Astrocyte of the cerebellum (primary cell): ENCODE measurements at regions not wholly inside any gene's neighbourhood (a gene's known extent, or its start where the extent isn't known, plus 50 kb on each side); places are given as distances from the start of the nearest gene placed in this dataset.
A peak's percentile ranks its signal among the peaks of the same experiment; 100 is the strongest.
"Not testable (repeated sequence)": the region's sequence is repeated elsewhere in the genome, so short reads cannot be mapped to it uniquely, and the experiment has no call there.

ENCODE experiments used
- DNase-seq: peaks from one replicate; pipeline ENCODE4 v3.0.0-alpha.2; 2011; ENCODE audit warnings: low read depth
- H3K4me3 ChIP-seq: 2 replicates; pipeline ENCODE4 v1.5.1; 2011; ENCODE audit warnings: mild to moderate bottlenecking, low read depth, low read length, moderate library complexity
- in situ Hi-C: cut with HindIII; loops from 2 replicates; pipeline ENCODE4 v1.10.0; 2017; ENCODE audit warnings: low sequenced_read_pairs
- TF ChIP-seq, protein P1 (sequence below): IDR thresholded peaks from 2 replicates; pipeline ENCODE4 v1.5.1; 2012; ENCODE audit warnings: low read length, low read depth, moderate library complexity, mild to moderate bottlenecking; ENCODE audit errors: missing control alignments

DNA sequence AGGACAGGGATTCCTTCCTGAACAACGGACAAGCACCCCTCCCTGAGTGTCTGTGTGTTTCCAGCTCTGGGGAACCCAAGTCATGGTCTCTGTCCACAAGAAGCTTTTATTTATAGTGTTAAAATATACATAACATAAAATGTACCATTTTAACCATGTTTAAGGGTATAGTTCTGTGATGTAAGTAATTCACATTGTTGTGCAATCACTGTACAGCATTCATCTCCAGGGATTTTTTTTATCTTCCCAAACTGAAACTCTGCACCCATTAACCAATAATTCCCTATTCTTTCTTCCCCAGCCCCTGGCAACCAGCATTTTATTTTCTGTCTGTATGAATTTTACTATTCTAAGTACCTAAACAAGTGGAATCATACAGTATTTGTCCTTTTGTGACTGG lies 84.2 kb downstream of the FOXF2 start:
- in situ Hi-C loops = no loop called here
- TF ChIP-seq, protein P1, sequence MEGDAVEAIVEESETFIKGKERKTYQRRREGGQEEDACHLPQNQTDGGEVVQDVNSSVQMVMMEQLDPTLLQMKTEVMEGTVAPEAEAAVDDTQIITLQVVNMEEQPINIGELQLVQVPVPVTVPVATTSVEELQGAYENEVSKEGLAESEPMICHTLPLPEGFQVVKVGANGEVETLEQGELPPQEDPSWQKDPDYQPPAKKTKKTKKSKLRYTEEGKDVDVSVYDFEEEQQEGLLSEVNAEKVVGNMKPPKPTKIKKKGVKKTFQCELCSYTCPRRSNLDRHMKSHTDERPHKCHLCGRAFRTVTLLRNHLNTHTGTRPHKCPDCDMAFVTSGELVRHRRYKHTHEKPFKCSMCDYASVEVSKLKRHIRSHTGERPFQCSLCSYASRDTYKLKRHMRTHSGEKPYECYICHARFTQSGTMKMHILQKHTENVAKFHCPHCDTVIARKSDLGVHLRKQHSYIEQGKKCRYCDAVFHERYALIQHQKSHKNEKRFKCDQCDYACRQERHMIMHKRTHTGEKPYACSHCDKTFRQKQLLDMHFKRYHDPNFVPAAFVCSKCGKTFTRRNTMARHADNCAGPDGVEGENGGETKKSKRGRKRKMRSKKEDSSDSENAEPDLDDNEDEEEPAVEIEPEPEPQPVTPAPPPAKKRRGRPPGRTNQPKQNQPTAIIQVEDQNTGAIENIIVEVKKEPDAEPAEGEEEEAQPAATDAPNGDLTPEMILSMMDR = no peak
- H3K4me3 ChIP-seq = no peak overlapping the region
- DNase-seq = no peak

- DNase-seq = no peak
Measured at GRCh38 chr6:1474205-1474604, 84.8 kb downstream of the FOXF2 start.

GRCh38 chr6:1475174-1475573 lies 85.8 kb downstream of the FOXF2 start:
- no peak overlapping the region for H3K4me3 ChIP-seq
- no peak for DNase-seq
- TF ChIP-seq, protein P1 = no peak
- in situ Hi-C loops = no loop called here

More at GRCh38 chr6:1474205-1474604, 84.8 kb downstream of the FOXF2 start:
- TF ChIP-seq, protein P1 = no peak
- no peak overlapping the region for H3K4me3 ChIP-seq
- in situ Hi-C loops = no loop called here

DNA sequence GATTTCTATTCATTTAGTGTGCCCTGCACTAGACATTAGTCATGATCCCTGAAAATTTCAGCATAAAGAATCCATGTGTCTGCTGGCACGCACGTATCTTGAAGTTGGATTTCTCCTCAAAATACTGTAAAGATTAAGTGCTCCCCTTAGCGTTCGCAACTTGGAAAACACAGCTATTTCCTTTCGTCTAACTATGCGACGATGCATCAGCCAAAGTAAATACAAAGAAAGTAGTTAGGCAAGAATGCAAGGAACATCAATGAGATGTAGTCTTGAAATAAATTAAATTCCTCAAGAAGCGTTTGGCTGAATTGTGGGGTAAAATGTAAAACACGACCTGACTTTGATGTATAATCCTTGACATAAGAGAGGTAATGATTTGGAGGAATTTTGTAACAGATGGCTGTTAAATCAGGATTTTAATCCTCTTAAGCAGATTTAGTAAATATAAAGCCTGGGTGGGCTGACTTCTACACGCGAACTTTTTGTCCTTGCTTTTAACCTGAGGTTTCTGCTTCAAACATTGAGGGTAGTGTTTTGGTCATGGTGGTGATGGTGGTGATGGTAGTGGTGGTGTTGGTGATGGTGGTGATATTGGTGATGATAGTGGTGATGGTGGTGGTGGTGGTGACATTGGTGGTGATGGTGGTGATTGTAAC lies 88.2 kb downstream of the FOXF2 start:
- in situ Hi-C loops = no loop called here
- TF ChIP-seq, protein P1 = no peak
- DNase-seq = peak; percentile 38
- no peak overlapping the region for H3K4me3 ChIP-seq

- H3K4me3 ChIP-seq, DNase-seq, in situ Hi-C loops: not testable (repeated sequence)
Measured at GRCh38 chr6:1478163-1478826, 88.9 kb downstream of the FOXF2 start.

DNA sequence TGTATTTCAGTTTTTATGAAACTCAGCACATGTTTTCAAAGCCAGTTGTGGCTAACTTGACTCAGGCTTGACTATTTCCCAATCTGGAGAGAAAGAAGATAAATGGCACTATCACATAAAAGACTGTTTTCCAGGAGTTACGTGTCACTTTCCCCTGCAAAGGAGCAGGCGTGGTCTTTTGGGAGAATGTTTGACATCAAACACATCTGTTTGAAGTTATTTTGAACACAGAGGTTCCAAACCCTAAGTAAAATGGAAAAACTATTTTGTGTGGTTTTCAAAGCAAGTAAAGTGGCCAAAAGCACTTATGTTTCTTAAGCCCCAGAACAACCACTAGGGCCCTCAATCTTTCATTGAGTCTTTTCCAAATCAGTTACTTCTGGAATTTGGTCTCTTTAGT lies 89.7 kb downstream of the FOXF2 start:
- TF ChIP-seq, protein P1 = peak; percentile 38
- in situ Hi-C loops = no loop called here
- DNase-seq = peak; percentile 54
- no peak overlapping the region for H3K4me3 ChIP-seq

- in situ Hi-C loops = no loop called here
- TF ChIP-seq, protein P1 = no peak
- H3K4me3 ChIP-seq = no peak overlapping the region
- no peak for DNase-seq
Measured at GRCh38 chr6:1479601-1480221, 90.3 kb downstream of the FOXF2 start.
